ENCODE measurements at regions not wholly inside any gene's neighbourhood (a gene's known extent, or its start where the extent isn't known, plus 50 kb on each side); places are given as distances from the start of the nearest gene placed in this dataset.

- no peak for DNase-seq (ENCODE audit: low read depth)
- TF ChIP-seq CTCF (conservative IDR thresholded peaks at IDR 0.05; ENCODE audit: low read length): no peak
- H3K4me3 ChIP-seq (ENCODE audit: low read length): no peak overlapping the region
Measured at GRCh38 chr13:76737526-76737925, 148.7 kb downstream of the KCTD12 start.

GRCh38 chr13:76735641-76736040, 150.6 kb downstream of the KCTD12 start:
- peak; percentile 19 for DNase-seq (ENCODE audit: low read depth)
- H3K4me3 ChIP-seq (ENCODE audit: low read length): no peak overlapping the region
- no peak for TF ChIP-seq CTCF (conservative IDR thresholded peaks at IDR 0.05; ENCODE audit: low read length)

GRCh38 chr13:76733671-76734070, 152.5 kb downstream of the KCTD12 start:
- no peak for TF ChIP-seq CTCF (conservative IDR thresholded peaks at IDR 0.05; ENCODE audit: low read length)
- no peak overlapping the region for H3K4me3 ChIP-seq (ENCODE audit: low read length)
- DNase-seq (ENCODE audit: low read depth): no peak

- no peak for DNase-seq (ENCODE audit: low read depth)
- H3K4me3 ChIP-seq (ENCODE audit: low read length): no peak overlapping the region
- TF ChIP-seq CTCF (conservative IDR thresholded peaks at IDR 0.05; ENCODE audit: low read length): no peak
Measured at GRCh38 chr13:76732367-76732766, 153.8 kb downstream of the KCTD12 start.

- no peak for TF ChIP-seq CTCF (conservative IDR thresholded peaks at IDR 0.05; ENCODE audit: low read length)
- H3K4me3 ChIP-seq (ENCODE audit: low read length): no peak overlapping the region
- no peak for DNase-seq (ENCODE audit: low read depth)
Measured at GRCh38 chr13:76730220-76730619, 156.0 kb downstream of the KCTD12 start.

- H3K4me3 ChIP-seq (ENCODE audit: low read length): no peak overlapping the region
- no peak for DNase-seq (ENCODE audit: low read depth)
- no peak for TF ChIP-seq CTCF (conservative IDR thresholded peaks at IDR 0.05; ENCODE audit: low read length)
Measured at GRCh38 chr13:76729691-76730090, 156.5 kb downstream of the KCTD12 start.

GRCh38 chr13:76725896-76726295, 160.3 kb downstream of the KCTD12 start:
- H3K4me3 ChIP-seq (ENCODE audit: low read length): no peak overlapping the region
- no peak for TF ChIP-seq CTCF (conservative IDR thresholded peaks at IDR 0.05; ENCODE audit: low read length)
- no peak for DNase-seq (ENCODE audit: low read depth)

Measured in AG10803 (cell line).